Caco-2 (cell line): ENCODE measurements at regions not wholly inside any gene's neighbourhood (a gene's known extent, or its start where the extent isn't known, plus 50 kb on each side); places are given as distances from the start of the nearest gene placed in this dataset.

Source experiments
- BruUV-seq: library from RNA; stranded (reverse); fragments of 400-500 nt; replicated peaks from 2 replicates; lab custom pipeline; 2021; lab: Mats Ljungman, UMichigan
- CTCF ChIA-PET: fragments of 300-600 bp; sonication (Branson Sonifier 250); formaldehyde crosslinking; loops from one replicate; lab custom pipeline; 2022; ENCODE audit warnings: antibody characterized with exemption; lab: Charles Lee
- POLR2A ChIA-PET: fragments of 300-600 bp; sonication (Branson Sonifier 250); formaldehyde crosslinking; loops from one replicate; lab custom pipeline; 2022; ENCODE audit warnings: antibody characterized with exemption; lab: Charles Lee
- DNase-seq, 2 experiments: peaks; one replicate each; pipeline versions ENCODE4 v3.0.0 to v3.0.0-alpha.2; 2020 to 2022
- H3K27me3 ChIP-seq: replicated peaks from 2 replicates; pipeline ENCODE4 v1.6.0; 2011; ENCODE audit warnings: low read length; ENCODE audit not compliant: control insufficient read depth, insufficient read depth
- H3K36me3 ChIP-seq: 2 replicates; pipeline ENCODE4 v1.5.1; 2011; ENCODE audit warnings: low read length; ENCODE audit not compliant: control insufficient read depth, insufficient read depth
- H3K4me1 ChIP-seq: fragments of 250-450 bp; sonication (Bioruptor Pico); 2 replicates; pipeline ENCODE4 v1.5.1; 2020; ENCODE audit warnings: mild to moderate bottlenecking
- H3K4me3 ChIP-seq: 2 replicates; pipeline ENCODE4 v1.5.1; 2011; ENCODE audit warnings: low read depth, mild to moderate bottlenecking, control low read depth, low read length
- H3K9me3 ChIP-seq: fragments of 250-450 bp; sonication (Bioruptor Pico); 2 replicates; pipeline ENCODE4 v1.5.1; 2020; ENCODE audit warnings: mild to moderate bottlenecking, moderate library complexity
- H3K27ac Mint-ChIP-seq: one replicate; pipeline ENCODE4 v1.8.0; 2022; ENCODE audit warnings: mixed read lengths; ENCODE audit not compliant: unreplicated experiment
- H3K27me3 Mint-ChIP-seq: one replicate; pipeline ENCODE4 v1.8.0; 2022; ENCODE audit warnings: mixed read lengths; ENCODE audit not compliant: insufficient read depth, unreplicated experiment
- H3K36me3 Mint-ChIP-seq: one replicate; pipeline ENCODE4 v1.8.0; 2022; ENCODE audit warnings: mild to moderate bottlenecking, mixed read lengths; ENCODE audit not compliant: insufficient read depth, unreplicated experiment
- H3K4me1 Mint-ChIP-seq: one replicate; pipeline ENCODE4 v1.8.0; 2022; ENCODE audit warnings: low read depth, mixed read lengths; ENCODE audit not compliant: unreplicated experiment
- H3K4me3 Mint-ChIP-seq: one replicate; pipeline ENCODE4 v1.8.0; 2022; ENCODE audit warnings: mild to moderate bottlenecking, moderate library complexity, mixed read lengths; ENCODE audit not compliant: unreplicated experiment
- H3K9me3 Mint-ChIP-seq: one replicate; pipeline ENCODE4 v1.8.0; 2022; ENCODE audit warnings: mixed read lengths; ENCODE audit not compliant: unreplicated experiment
- intact Hi-C: fragments of 100-400 bp; cut with micrococcal nuclease; formaldehyde crosslinking; loops from one replicate; pipeline ENCODE4 v1.10.0; 2022; ENCODE audit not compliant: unreplicated experiment
- TF ChIP-seq, protein P1 (sequence below), 2 experiments: fragments of 200-600 bp in 1 of 2; IDR thresholded peaks; 1 replicate in 1 of 2; 2 replicates in 1 of 2; pipeline versions ENCODE4 v1.5.1 to v1.8.0; 2011 to 2022; ENCODE audit warnings: antibody characterized with exemption in 1 of 2, control low read depth in 1 of 2, inconsistent platforms in 1 of 2, low read depth in 1 of 2, low read length in 1 of 2, mild to moderate bottlenecking in 1 of 2, moderate library complexity in 1 of 2; ENCODE audit not compliant: insufficient read depth in 1 of 2, severe bottlenecking in 1 of 2, unreplicated experiment in 1 of 2

DNA sequence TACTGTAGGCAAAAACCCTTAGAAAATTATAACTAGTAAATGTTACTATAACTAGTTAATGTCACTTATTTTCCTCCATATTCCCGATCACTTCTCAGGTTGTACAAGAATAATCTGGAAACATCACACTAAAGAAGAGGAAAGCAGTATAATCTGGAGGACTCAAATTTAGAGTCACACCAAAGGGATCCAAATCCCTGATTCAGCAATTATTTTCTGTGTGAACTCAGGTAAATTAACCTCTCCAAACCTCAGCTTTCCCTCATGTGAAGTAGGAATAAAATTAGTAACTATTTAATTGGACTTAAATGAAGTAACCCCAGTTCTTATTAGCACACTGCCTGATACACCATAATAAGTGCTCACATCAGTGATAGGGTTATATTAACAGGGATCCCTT lies 170.1 kb upstream of the NECTIN3 start:
- H3K4me3 ChIP-seq = no peak overlapping the region
- intact Hi-C loops = no loop called here
- H3K9me3 Mint-ChIP-seq = peaks cover 25% of the 10 kb centered on the region
- no peaks in the 10 kb centered on the region for H3K36me3 Mint-ChIP-seq
- no peaks in the 10 kb centered on the region for H3K27me3 ChIP-seq
- ChIA-PET CTCF (no interaction called here), POLR2A (no interaction called here)
- TF ChIP-seq, protein P1, sequence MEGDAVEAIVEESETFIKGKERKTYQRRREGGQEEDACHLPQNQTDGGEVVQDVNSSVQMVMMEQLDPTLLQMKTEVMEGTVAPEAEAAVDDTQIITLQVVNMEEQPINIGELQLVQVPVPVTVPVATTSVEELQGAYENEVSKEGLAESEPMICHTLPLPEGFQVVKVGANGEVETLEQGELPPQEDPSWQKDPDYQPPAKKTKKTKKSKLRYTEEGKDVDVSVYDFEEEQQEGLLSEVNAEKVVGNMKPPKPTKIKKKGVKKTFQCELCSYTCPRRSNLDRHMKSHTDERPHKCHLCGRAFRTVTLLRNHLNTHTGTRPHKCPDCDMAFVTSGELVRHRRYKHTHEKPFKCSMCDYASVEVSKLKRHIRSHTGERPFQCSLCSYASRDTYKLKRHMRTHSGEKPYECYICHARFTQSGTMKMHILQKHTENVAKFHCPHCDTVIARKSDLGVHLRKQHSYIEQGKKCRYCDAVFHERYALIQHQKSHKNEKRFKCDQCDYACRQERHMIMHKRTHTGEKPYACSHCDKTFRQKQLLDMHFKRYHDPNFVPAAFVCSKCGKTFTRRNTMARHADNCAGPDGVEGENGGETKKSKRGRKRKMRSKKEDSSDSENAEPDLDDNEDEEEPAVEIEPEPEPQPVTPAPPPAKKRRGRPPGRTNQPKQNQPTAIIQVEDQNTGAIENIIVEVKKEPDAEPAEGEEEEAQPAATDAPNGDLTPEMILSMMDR (IDR thresholded peaks at IDR 0.05; ENCODE audit: insufficient read depth in 1 of 2, low read depth in 1 of 2, low read length in 1 of 2, severe bottlenecking in 1 of 2, unreplicated experiment in 1 of 2) = no peak
- H3K4me1 ChIP-seq = no peaks in the 10 kb centered on the region
- H3K36me3 ChIP-seq = no peaks in the 10 kb centered on the region
- H3K27ac Mint-ChIP-seq = no peak overlapping the region
- BruUV-seq = no TSS peak
- no peak for DNase-seq
- no peaks in the 10 kb centered on the region for H3K27me3 Mint-ChIP-seq
- no peak overlapping the region for H3K4me3 Mint-ChIP-seq
- no peaks in the 10 kb centered on the region for H3K4me1 Mint-ChIP-seq
- no peaks in the 10 kb centered on the region; the same call in 1 of the 2 replicates for H3K9me3 ChIP-seq

DNA sequence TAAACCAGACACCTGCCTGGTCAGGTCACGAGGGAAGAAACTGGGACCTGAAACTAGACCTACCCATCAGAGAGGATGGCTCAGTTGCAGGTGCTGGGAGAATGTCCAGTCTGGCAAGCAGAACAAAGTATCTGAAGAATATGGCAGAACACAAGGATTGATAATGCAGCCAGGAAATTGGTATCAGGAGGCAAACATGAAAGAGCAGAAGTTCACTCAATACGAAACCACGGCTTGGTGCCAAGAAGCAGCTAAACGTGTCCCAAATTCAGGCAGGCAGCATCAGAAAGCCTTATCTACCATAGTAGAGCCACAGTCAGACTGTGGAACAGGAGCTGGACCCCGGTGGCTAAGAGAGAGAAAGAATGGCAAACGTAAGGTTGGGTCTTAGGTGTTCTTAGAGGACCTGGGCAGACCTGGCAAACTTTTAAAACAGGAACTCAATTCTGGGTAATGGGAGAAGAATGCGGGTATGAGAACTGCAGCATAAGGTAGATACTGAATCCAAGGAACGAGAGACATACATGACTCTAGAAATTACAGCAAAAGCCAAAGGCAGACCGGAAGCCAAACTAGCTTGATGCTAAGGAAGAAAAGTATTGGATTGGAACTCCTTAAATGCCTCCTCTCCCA lies 169.0 kb upstream of the NECTIN3 start:
- TF ChIP-seq, protein P1 (IDR thresholded peaks at IDR 0.05; ENCODE audit: insufficient read depth in 1 of 2, low read depth in 1 of 2, low read length in 1 of 2, severe bottlenecking in 1 of 2, unreplicated experiment in 1 of 2) = no peak
- ChIA-PET POLR2A (no interaction called here), CTCF (no interaction called here)
- Mint-ChIP-seq H3K4me3 (no peak overlapping the region), H3K9me3 (peaks cover 14% of the 10 kb centered on the region), H3K27me3 (no peaks in the 10 kb centered on the region), H3K4me1 (no peaks in the 10 kb centered on the region), H3K27ac (no peak overlapping the region), H3K36me3 (no peaks in the 10 kb centered on the region)
- no peaks in the 10 kb centered on the region for H3K36me3 ChIP-seq
- no peaks in the 10 kb centered on the region; the same call in 1 of the 2 replicates for H3K9me3 ChIP-seq
- H3K4me1 ChIP-seq = no peaks in the 10 kb centered on the region
- intact Hi-C loops = no loop called here
- H3K27me3 ChIP-seq = no peaks in the 10 kb centered on the region
- no TSS peak for BruUV-seq
- no peak overlapping the region for H3K4me3 ChIP-seq
- DNase-seq = no peak

DNA sequence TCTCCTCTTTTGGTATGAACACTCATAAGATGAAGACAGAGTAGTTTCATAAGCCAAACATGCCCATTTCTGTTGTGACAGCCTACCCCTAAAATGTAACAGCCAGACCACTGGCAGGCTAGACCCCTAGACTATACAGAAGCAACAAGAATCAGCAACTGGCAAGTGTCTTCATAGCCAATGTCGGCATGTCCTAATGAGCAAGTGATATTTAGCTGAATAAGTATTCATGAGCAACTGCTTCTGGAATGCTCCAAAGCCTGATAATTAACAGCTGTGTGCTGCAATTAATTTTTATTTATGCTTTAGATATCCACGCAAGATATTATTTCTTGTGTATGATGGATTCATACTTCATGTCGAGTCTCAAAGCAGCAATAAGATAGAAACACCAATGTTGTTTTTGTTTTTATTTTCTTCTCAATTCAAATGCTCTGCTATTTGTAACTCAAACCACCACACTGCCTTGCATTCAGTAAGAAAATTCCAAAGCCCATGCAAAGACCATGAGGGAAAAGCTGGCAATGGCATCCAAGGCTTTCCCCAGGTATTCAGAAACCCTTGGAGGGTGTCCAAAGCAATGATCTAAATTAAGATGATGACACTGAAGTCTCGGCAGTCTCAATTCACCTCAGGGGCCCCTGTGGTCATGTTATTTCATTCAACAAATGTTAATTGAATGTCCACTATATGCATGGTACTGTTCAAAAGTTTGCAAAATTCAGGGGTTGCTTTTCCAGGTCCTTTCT lies 167.7 kb upstream of the NECTIN3 start:
- Histone ChIP-seq H3K9me3 (no peaks in the 10 kb centered on the region), H3K4me1 (no peaks in the 10 kb centered on the region), H3K36me3 (no peaks in the 10 kb centered on the region), H3K27me3 (no peaks in the 10 kb centered on the region), H3K4me3 (no peak overlapping the region)
- Mint-ChIP-seq H3K27ac (no peak overlapping the region), H3K4me3 (no peak overlapping the region), H3K4me1 (no peaks in the 10 kb centered on the region), H3K9me3 (peaks cover 4% of the 10 kb centered on the region), H3K27me3 (no peaks in the 10 kb centered on the region), H3K36me3 (no peaks in the 10 kb centered on the region)
- POLR2A ChIA-PET = no interaction called here
- intact Hi-C loops = no loop called here
- CTCF ChIA-PET = no interaction called here
- TF ChIP-seq, protein P1 (IDR thresholded peaks at IDR 0.05; ENCODE audit: insufficient read depth in 1 of 2, low read depth in 1 of 2, low read length in 1 of 2, severe bottlenecking in 1 of 2, unreplicated experiment in 1 of 2) = no peak
- DNase-seq = no peak
- no TSS peak for BruUV-seq
